ENCODE measurements at regions not wholly inside any gene's neighbourhood (a gene's known extent, or its start where the extent isn't known, plus 50 kb on each side); places are given as distances from the start of the nearest gene placed in this dataset.

- H3K56ac ChIP-seq (ENCODE audit: extremely low read depth, insufficient read depth, low read length), result no peak overlapping the region
- DNase-seq (no peak), ATAC-seq (ENCODE audit: low read depth) (no peak)
- H3K14ac ChIP-seq (replicated peaks; ENCODE audit: low read depth, low read length), result no peak overlapping the region
- H2BK5ac ChIP-seq (ENCODE audit: low read depth, low read length, poor library complexity, severe bottlenecking), result no peak overlapping the region
- dilution Hi-C loops (cut with HindIII; ENCODE audit: low sequenced_read_pairs, unreplicated experiment) (no loop called here), intact Hi-C loops (cut with micrococcal nuclease) (no loop called here), in situ Hi-C loops (cut with MboI; ENCODE audit: low sequenced_read_pairs) (no loop called here)
- H3K4me1 ChIP-seq (ENCODE audit: control insufficient read depth, insufficient read depth, low read length), result no peaks in the 10 kb centered on the region
- H3K27me3 ChIP-seq (ENCODE audit: control insufficient read depth, insufficient read depth, low read length), result no peaks in the 10 kb centered on the region
- H3K27ac ChIP-seq (ENCODE audit: insufficient read depth, low read length), result no peak overlapping the region
- H2BK20ac ChIP-seq (ENCODE audit: low read depth, low read length), result no peak overlapping the region
- 90% methylated on average over 2 of the region's 9 CpGs; no CpG with 5 or more reads in 1 of the 2 experiments for WGBS, 2 experiments (ENCODE audit: extremely low coverage in 2 of 2, insufficient read length in 1 of 2)
- no peak overlapping the region for H4K5ac ChIP-seq (ENCODE audit: low read depth, low read length)
- no peak overlapping the region for H2AFZ ChIP-seq (replicated peaks; ENCODE audit: low read length, poor library complexity)
- H3K9me3 ChIP-seq (ENCODE audit: control insufficient read depth, insufficient read depth, low read length), result peaks cover 32% of the 10 kb centered on the region
- H2AK5ac ChIP-seq (ENCODE audit: low read depth, low read length), result no peak overlapping the region
- H4K91ac ChIP-seq (ENCODE audit: insufficient read depth, low read depth, low read length), result no peak overlapping the region
- no peaks in the 10 kb centered on the region for H3K79me1 ChIP-seq (ENCODE audit: low read depth in 1 of 2, low read length in 2 of 2)
- H3K4me3 ChIP-seq (ENCODE audit: insufficient read depth, low read depth, low read length), result no peak overlapping the region
- H3K4ac ChIP-seq (ENCODE audit: low read depth, low read length), result no peak overlapping the region
- no peak overlapping the region for H3K23ac ChIP-seq (ENCODE audit: low read depth, low read length)
- H2BK15ac ChIP-seq (ENCODE audit: low read depth, low read length), result no peak overlapping the region
- no peak overlapping the region for H3K18ac ChIP-seq (ENCODE audit: low read depth, low read length)
- CTCF ChIA-PET, result no interaction called here
- H3K9ac ChIP-seq (ENCODE audit: low read depth, low read length), result no peak overlapping the region
- H4K8ac ChIP-seq (ENCODE audit: low read depth in 2 of 2, low read length in 2 of 2), result no peak overlapping the region
- no TSS peak for BruUV-seq (replicated peaks)
- no peak overlapping the region for H2BK120ac ChIP-seq (ENCODE audit: low read depth, low read length)
- H3K36me3 ChIP-seq (ENCODE audit: control insufficient read depth, insufficient read depth, low read length), result no peaks in the 10 kb centered on the region
- TF ChIP-seq ELK1 (IDR thresholded peaks at IDR 0.05; ENCODE audit: borderline replicate concordance, low read depth, low read length) (no peak), RFX5 (IDR thresholded peaks at IDR 0.05; ENCODE audit: low read depth, low read length) (no peak), MAZ (IDR thresholded peaks at IDR 0.05; ENCODE audit: borderline replicate concordance, low read depth, low read length) (no peak), NFE2L2 (IDR thresholded peaks at IDR 0.05; ENCODE audit: low read depth, low read length) (no peak), SMC3 (IDR thresholded peaks at IDR 0.05; ENCODE audit: low read depth, low read length) (no peak), MAFK (IDR thresholded peaks at IDR 0.05; ENCODE audit: low read depth, low read length) (no peak), CEBPB (IDR thresholded peaks at IDR 0.05; ENCODE audit: low read depth, low read length) (no peak), CHD1 (IDR thresholded peaks at IDR 0.05; ENCODE audit: low read depth, low read length) (no peak), RAD21 (IDR thresholded peaks at IDR 0.05; ENCODE audit: low read length) (no peak), POLR2A (IDR thresholded peaks at IDR 0.05; ENCODE audit: low read depth, low read length) (no peak), MXI1 (IDR thresholded peaks at IDR 0.05; ENCODE audit: borderline replicate concordance, low read depth, low read length) (no peak), BHLHE40 (IDR thresholded peaks at IDR 0.05; ENCODE audit: low read depth, low read length) (no peak), FOS (IDR thresholded peaks at IDR 0.05; ENCODE audit: low read depth, low read length) (no peak), RCOR1 (IDR thresholded peaks at IDR 0.05; ENCODE audit: insufficient replicate concordance, low read length) (no peak)
- TF ChIP-seq, protein P1, sequence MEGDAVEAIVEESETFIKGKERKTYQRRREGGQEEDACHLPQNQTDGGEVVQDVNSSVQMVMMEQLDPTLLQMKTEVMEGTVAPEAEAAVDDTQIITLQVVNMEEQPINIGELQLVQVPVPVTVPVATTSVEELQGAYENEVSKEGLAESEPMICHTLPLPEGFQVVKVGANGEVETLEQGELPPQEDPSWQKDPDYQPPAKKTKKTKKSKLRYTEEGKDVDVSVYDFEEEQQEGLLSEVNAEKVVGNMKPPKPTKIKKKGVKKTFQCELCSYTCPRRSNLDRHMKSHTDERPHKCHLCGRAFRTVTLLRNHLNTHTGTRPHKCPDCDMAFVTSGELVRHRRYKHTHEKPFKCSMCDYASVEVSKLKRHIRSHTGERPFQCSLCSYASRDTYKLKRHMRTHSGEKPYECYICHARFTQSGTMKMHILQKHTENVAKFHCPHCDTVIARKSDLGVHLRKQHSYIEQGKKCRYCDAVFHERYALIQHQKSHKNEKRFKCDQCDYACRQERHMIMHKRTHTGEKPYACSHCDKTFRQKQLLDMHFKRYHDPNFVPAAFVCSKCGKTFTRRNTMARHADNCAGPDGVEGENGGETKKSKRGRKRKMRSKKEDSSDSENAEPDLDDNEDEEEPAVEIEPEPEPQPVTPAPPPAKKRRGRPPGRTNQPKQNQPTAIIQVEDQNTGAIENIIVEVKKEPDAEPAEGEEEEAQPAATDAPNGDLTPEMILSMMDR (conservative IDR thresholded peaks at IDR 0.05; ENCODE audit: low read depth, low read length), result no peak
- TF ChIP-seq, protein P2, sequence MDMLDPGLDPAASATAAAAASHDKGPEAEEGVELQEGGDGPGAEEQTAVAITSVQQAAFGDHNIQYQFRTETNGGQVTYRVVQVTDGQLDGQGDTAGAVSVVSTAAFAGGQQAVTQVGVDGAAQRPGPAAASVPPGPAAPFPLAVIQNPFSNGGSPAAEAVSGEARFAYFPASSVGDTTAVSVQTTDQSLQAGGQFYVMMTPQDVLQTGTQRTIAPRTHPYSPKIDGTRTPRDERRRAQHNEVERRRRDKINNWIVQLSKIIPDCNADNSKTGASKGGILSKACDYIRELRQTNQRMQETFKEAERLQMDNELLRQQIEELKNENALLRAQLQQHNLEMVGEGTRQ (IDR thresholded peaks at IDR 0.05; ENCODE audit: low read depth, low read length), result no peak
- H2AK9ac ChIP-seq (replicated peaks; ENCODE audit: low read depth, low read length, poor library complexity), result no peak overlapping the region
- H3K9me1 ChIP-seq (ENCODE audit: insufficient read depth, low read length), result no peaks in the 10 kb centered on the region
- no peaks in the 10 kb centered on the region for H4K20me1 ChIP-seq (ENCODE audit: insufficient read depth, low read length)
- POLR2A ChIA-PET (ENCODE audit: unreplicated experiment), result interaction anchor here (0.6 kb wide), 1 partner anchor 368 kb away, joined by 3 read pairs; no protein-coding TSS in a partner anchor
- no peak overlapping the region for H3K4me2 ChIP-seq (ENCODE audit: low read depth, low read length)
Measured at GRCh38 chr1:4275083-4275482, 375.0 kb upstream of the C1orf174 start.
